Transverse colon (tissue), 4 donors: ENCODE measurements at regions not wholly inside any gene's neighbourhood (a gene's known extent, or its start where the extent isn't known, plus 50 kb on each side); places are given as distances from the start of the nearest gene placed in this dataset.

Experiments
- DNase-seq: peaks from one replicate; pipeline ENCODE4 v3.0.0-alpha.2; 2019
- H3K27ac ChIP-seq, 4 donors: fragments of 200-600 bp; sonication (generic); 2 replicates each; pipeline ENCODE4 v1.5.1; 2016 to 2018; ENCODE audit warnings: inconsistent platforms in 4 of 4
- H3K27me3 ChIP-seq: fragments of 200-600 bp; sonication (generic); 2 replicates; pipeline ENCODE4 v1.5.1; 2017; ENCODE audit warnings: inconsistent platforms
- H3K36me3 ChIP-seq, 4 donors: fragments of 200-600 bp; sonication (generic); 2 replicates each; pipeline ENCODE4 v1.5.1; 2017 to 2019; ENCODE audit warnings: inconsistent platforms in 4 of 4
- H3K4me1 ChIP-seq, 4 donors: fragments of 200-600 bp; sonication (generic); 2 replicates each; pipeline ENCODE4 v1.5.1; 2017 to 2020; ENCODE audit warnings: inconsistent platforms in 4 of 4
- H3K4me3 ChIP-seq, 4 donors: fragments of 200-600 bp; sonication (generic); 1 replicate in 1 of 4; 2 replicates in 3 of 4; pipeline versions ENCODE4 v1.5.1 to v1.6.1; 2017 to 2019; ENCODE audit warnings: inconsistent platforms in 4 of 4
- H3K9me3 ChIP-seq, 2 donors: fragments of 200-600 bp; sonication (generic); 2 replicates each; pipeline ENCODE4 v1.5.1; 2017 to 2019; ENCODE audit warnings: inconsistent platforms in 2 of 2
- CTCF ChIP-seq, 5 experiments: fragments of 200-600 bp in 3 of 5; fragments of 450-650 bp in 2 of 5; sonication (generic) in 3 of 5; IDR thresholded peaks; 1 replicate in 2 of 5; 2 replicates in 3 of 5; pipeline ENCODE4 v1.5.1; 2016 to 2017; ENCODE audit warnings: antibody characterized with exemption in 5 of 5, inconsistent platforms in 3 of 5, mild to moderate bottlenecking in 2 of 5, moderate library complexity in 1 of 5
- EP300 ChIP-seq: sonication (generic); formaldehyde crosslinking; IDR thresholded peaks from one replicate; pipeline ENCODE4 v1.6.1; 2017; ENCODE audit warnings: antibody characterized with exemption, low read depth
- POLR2A ChIP-seq: fragments of 450-650 bp; IDR thresholded peaks from one replicate; pipeline ENCODE4 v1.6.1; 2016; ENCODE audit warnings: antibody characterized with exemption, mild to moderate bottlenecking, moderate library complexity
- POLR2AphosphoS5 ChIP-seq, 3 donors: sonication (generic); formaldehyde crosslinking; IDR thresholded peaks; one replicate each; pipeline ENCODE4 v1.6.1; 2016; ENCODE audit warnings: antibody characterized with exemption in 3 of 3
- WGBS, 2 donors: methylation state at CpG; one replicate each; pipeline ENCODE4 v1.1.5; 2018; ENCODE audit warnings: low coverage in 1 of 2; 5-methylcytosine and 5-hydroxymethylcytosine counted together
- in situ Hi-C, 4 donors: fragments of 200-750 bp; cut with MboI; loops; one replicate each; pipeline versions ENCODE4 v1.15.0 to v1.15.1; 2017; ENCODE audit warnings: low sequenced_read_pairs in 3 of 4, low pct_ligation_motif_present in 1 of 4, low pct_unique_long_range_greater_than_20kb in 1 of 4
- intact Hi-C: fragments of 100-400 bp; cut with DNase I; formaldehyde crosslinking; loops from one replicate; pipeline ENCODE4 v1.15.1; 2023; ENCODE audit warnings: low total_unique reads

- H3K9me3 ChIP-seq = no peaks in the 10 kb centered on the region
- H3K4me3 ChIP-seq = no peak overlapping the region
- no peak for DNase-seq
- no peak overlapping the region for H3K27ac ChIP-seq
- in situ Hi-C loops (no loop called here), intact Hi-C loops (no loop called here)
- H3K27me3 ChIP-seq = no peaks in the 10 kb centered on the region
- no peak for TF ChIP-seq POLR2AphosphoS5 (IDR thresholded peaks at IDR 0.05)
- no peak for TF ChIP-seq EP300
- TF ChIP-seq CTCF (IDR thresholded peaks at IDR 0.05) = no peak
- 80 to 84% methylated on average over 1 of the region's 1 CpG for WGBS, 2 donors
- no peaks in the 10 kb centered on the region for H3K36me3 ChIP-seq
- H3K4me1 ChIP-seq = no peaks in the 10 kb centered on the region
Observed at GRCh38 chr2:146131785-146132184, 1611.9 kb upstream of the ZEB2 start.

GRCh38 chr2:146131048-146131447 lies 1611.1 kb upstream of the ZEB2 start:
- Histone ChIP-seq H3K4me1 (no peaks in the 10 kb centered on the region), H3K27me3 (no peaks in the 10 kb centered on the region), H3K27ac (no peak overlapping the region), H3K36me3 (no peaks in the 10 kb centered on the region), H3K4me3 (no peak overlapping the region), H3K9me3 (no peaks in the 10 kb centered on the region)
- no peak for TF ChIP-seq POLR2AphosphoS5 (IDR thresholded peaks at IDR 0.05)
- TF ChIP-seq EP300 = no peak
- no peak for TF ChIP-seq CTCF (IDR thresholded peaks at IDR 0.05)
- TF ChIP-seq POLR2A = no peak
- DNase-seq = no peak
- intact Hi-C loops = no loop called here
- WGBS, 2 donors = 0 to 21% methylated on average over 1 to 2 of the region's 2 CpGs
- in situ Hi-C loops = no loop called here

GRCh38 chr2:146130290-146130689 lies 1610.4 kb upstream of the ZEB2 start:
- no peak for TF ChIP-seq POLR2AphosphoS5 (IDR thresholded peaks at IDR 0.05)
- TF ChIP-seq EP300 = no peak
- TF ChIP-seq CTCF (IDR thresholded peaks at IDR 0.05) = no peak
- no peak for TF ChIP-seq POLR2A
- Histone ChIP-seq H3K27ac (no peak overlapping the region), H3K36me3 (no peaks in the 10 kb centered on the region), H3K4me1 (no peaks in the 10 kb centered on the region), H3K9me3 (no peaks in the 10 kb centered on the region), H3K4me3 (no peak overlapping the region), H3K27me3 (no peaks in the 10 kb centered on the region)
- in situ Hi-C loops (no loop called here), intact Hi-C loops (no loop called here)
- no peak for DNase-seq
- WGBS, 2 donors = 88 to 92% methylated on average over 4 of the region's 4 CpGs

- no peak for TF ChIP-seq POLR2AphosphoS5 (IDR thresholded peaks at IDR 0.05)
- TF ChIP-seq POLR2A = no peak
- no peak for TF ChIP-seq CTCF (IDR thresholded peaks at IDR 0.05)
- no peak for TF ChIP-seq EP300
- in situ Hi-C loops = no loop called here
- DNase-seq = no peak
Observed at GRCh38 chr2:146129231-146129630, 1609.3 kb upstream of the ZEB2 start.

More at GRCh38 chr2:146129231-146129630, 1609.3 kb upstream of the ZEB2 start:
- H3K4me1 ChIP-seq = no peaks in the 10 kb centered on the region
- no peaks in the 10 kb centered on the region for H3K9me3 ChIP-seq
- 67 to 76% methylated on average over 2 of the region's 2 CpGs for WGBS, 2 donors
- H3K36me3 ChIP-seq = no peaks in the 10 kb centered on the region
- no peaks in the 10 kb centered on the region for H3K27me3 ChIP-seq
- no peak overlapping the region for H3K27ac ChIP-seq
- no peak overlapping the region for H3K4me3 ChIP-seq
- intact Hi-C loops = no loop called here
